ENCODE measurements at regions not wholly inside any gene's neighbourhood (a gene's known extent, or its start where the extent isn't known, plus 50 kb on each side); places are given as distances from the start of the nearest gene placed in this dataset.

GRCh38 chr20:50417484-50418235, 92.5 kb upstream of the PTPN1 start:
- no peak for DNase-seq
- H3K79me2 ChIP-seq (ENCODE audit: low read length): no peaks in the 10 kb centered on the region
- no peaks in the 10 kb centered on the region for H3K36me3 ChIP-seq (replicated peaks; ENCODE audit: insufficient read depth, low read length)
- no peaks in the 10 kb centered on the region for H3F3A ChIP-seq (ENCODE audit: insufficient read depth, low read length)
- no peak overlapping the region for H3K4me2 ChIP-seq (ENCODE audit: low read depth, low read length)
- peaks cover 75% of the 10 kb centered on the region for H3K27me3 ChIP-seq (replicated peaks; ENCODE audit: insufficient read depth, low read length)
- no peak overlapping the region for H3K27ac ChIP-seq (ENCODE audit: low read length)
- TF ChIP-seq EZH2 (optimal IDR thresholded peaks at IDR 0.05; ENCODE audit: low read depth, low read length): no peak
- no peaks in the 10 kb centered on the region for H3K9me2 ChIP-seq (replicated peaks; ENCODE audit: insufficient read depth, low read length)
- H3K4me1 ChIP-seq (ENCODE audit: low read length): no peaks in the 10 kb centered on the region
- H4K20me1 ChIP-seq (ENCODE audit: insufficient read depth, low read length): no peaks in the 10 kb centered on the region
- H3K9me3 ChIP-seq (replicated peaks; ENCODE audit: insufficient read depth, low read length): no peaks in the 10 kb centered on the region
- no peak overlapping the region for H2AFZ ChIP-seq (ENCODE audit: low read length)
- H3K4me3 ChIP-seq (ENCODE audit: low read length): no peak overlapping the region
- no peak overlapping the region for H3K9ac ChIP-seq (ENCODE audit: low read length)

DNA sequence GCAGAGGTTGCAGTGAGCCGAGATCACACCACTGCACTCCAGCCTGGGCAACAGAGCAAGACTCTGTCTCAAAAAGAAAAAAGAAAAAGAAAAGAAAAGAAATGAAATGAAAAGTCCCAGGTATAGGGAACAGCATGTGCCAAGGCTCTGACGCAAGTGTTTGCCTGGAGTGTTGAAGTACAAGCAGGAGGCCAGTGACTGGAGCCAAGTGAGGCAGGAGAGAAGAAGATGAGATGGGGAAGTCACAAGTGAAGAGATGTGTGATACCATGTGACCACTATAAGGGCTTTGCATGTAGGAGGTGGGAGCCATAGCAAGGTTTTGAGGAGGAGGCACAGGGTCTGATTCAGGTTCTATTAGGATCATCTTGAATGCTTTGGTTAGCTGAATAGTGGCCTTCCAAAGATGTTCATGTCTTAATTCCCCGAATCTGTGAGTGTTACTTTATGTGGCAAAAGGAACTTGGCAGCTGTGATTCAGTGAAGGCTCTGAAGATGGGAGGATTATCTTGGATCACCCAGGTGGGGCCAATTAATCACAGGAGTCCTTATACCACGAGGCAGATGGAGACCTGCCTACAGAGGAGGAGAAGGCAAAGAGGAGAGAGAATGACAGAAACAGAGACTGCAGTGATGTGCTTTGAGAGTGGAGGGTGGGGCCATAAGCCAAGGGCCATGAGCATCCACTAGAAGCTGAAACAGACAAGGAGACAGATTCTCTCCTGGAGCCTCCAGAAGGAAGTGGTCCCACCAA, 91.1 kb upstream of the PTPN1 start:
- no peak for DNase-seq
- H3F3A ChIP-seq (ENCODE audit: insufficient read depth, low read length): no peaks in the 10 kb centered on the region
- H3K27ac ChIP-seq (ENCODE audit: low read length): no peak overlapping the region
- H3K9me2 ChIP-seq (replicated peaks; ENCODE audit: insufficient read depth, low read length): no peaks in the 10 kb centered on the region
- H3K36me3 ChIP-seq (replicated peaks; ENCODE audit: insufficient read depth, low read length): no peaks in the 10 kb centered on the region
- H4K20me1 ChIP-seq (ENCODE audit: insufficient read depth, low read length): no peaks in the 10 kb centered on the region
- no peak overlapping the region for H3K9ac ChIP-seq (ENCODE audit: low read length)
- peaks cover 72% of the 10 kb centered on the region for H3K27me3 ChIP-seq (replicated peaks; ENCODE audit: insufficient read depth, low read length)
- TF ChIP-seq EZH2phosphoT487 (IDR thresholded peaks at IDR 0.05; ENCODE audit: low read length) (no peak), CTCF (IDR thresholded peaks at IDR 0.05; ENCODE audit: low read length) (no peak), EZH2 (optimal IDR thresholded peaks at IDR 0.05; ENCODE audit: low read depth, low read length) (no peak)
- no peak overlapping the region for H2AFZ ChIP-seq (ENCODE audit: low read length)
- H3K79me2 ChIP-seq (ENCODE audit: low read length): no peaks in the 10 kb centered on the region
- no peaks in the 10 kb centered on the region for H3K9me3 ChIP-seq (replicated peaks; ENCODE audit: insufficient read depth, low read length)
- H3K4me2 ChIP-seq (ENCODE audit: low read depth, low read length): no peak overlapping the region
- no peak overlapping the region for H3K4me3 ChIP-seq (ENCODE audit: low read length)
- no peaks in the 10 kb centered on the region for H3K4me1 ChIP-seq (ENCODE audit: low read length)

- H3K9ac ChIP-seq (ENCODE audit: low read length): no peak overlapping the region
- TF ChIP-seq EZH2phosphoT487 (IDR thresholded peaks at IDR 0.05; ENCODE audit: low read length) (no peak), CTCF (IDR thresholded peaks at IDR 0.05; ENCODE audit: low read length) (no peak), EZH2 (optimal IDR thresholded peaks at IDR 0.05; ENCODE audit: low read depth, low read length) (no peak)
- no peaks in the 10 kb centered on the region for H3F3A ChIP-seq (ENCODE audit: insufficient read depth, low read length)
- peaks cover 70% of the 10 kb centered on the region for H3K27me3 ChIP-seq (replicated peaks; ENCODE audit: insufficient read depth, low read length)
- DNase-seq: no peak
- no peaks in the 10 kb centered on the region for H3K79me2 ChIP-seq (ENCODE audit: low read length)
- no peak overlapping the region for H3K4me2 ChIP-seq (ENCODE audit: low read depth, low read length)
- no peaks in the 10 kb centered on the region for H3K9me2 ChIP-seq (replicated peaks; ENCODE audit: insufficient read depth, low read length)
- H3K9me3 ChIP-seq (replicated peaks; ENCODE audit: insufficient read depth, low read length): no peaks in the 10 kb centered on the region
- H3K4me3 ChIP-seq (ENCODE audit: low read length): no peak overlapping the region
- H4K20me1 ChIP-seq (ENCODE audit: insufficient read depth, low read length): no peaks in the 10 kb centered on the region
- no peak overlapping the region for H3K27ac ChIP-seq (ENCODE audit: low read length)
- no peaks in the 10 kb centered on the region for H3K36me3 ChIP-seq (replicated peaks; ENCODE audit: insufficient read depth, low read length)
- no peaks in the 10 kb centered on the region for H3K4me1 ChIP-seq (ENCODE audit: low read length)
- no peak overlapping the region for H2AFZ ChIP-seq (ENCODE audit: low read length)
Observed at GRCh38 chr20:50420380-50420779, 89.8 kb upstream of the PTPN1 start.
